Prostate gland (tissue), 2 donors: ENCODE measurements at regions not wholly inside any gene's neighbourhood (a gene's known extent, or its start where the extent isn't known, plus 50 kb on each side); places are given as distances from the start of the nearest gene placed in this dataset.
"Not testable (repeated sequence)": the region's sequence is repeated elsewhere in the genome, so short reads cannot be mapped to it uniquely, and the experiment has no call there.

Experiments used
- POLR2A ChIP-seq: fragments of 450-650 bp; IDR thresholded peaks from one replicate; pipeline ENCODE4 v1.6.1; 2016; ENCODE audit warnings: antibody characterized with exemption, mild to moderate bottlenecking
- POLR2AphosphoS5 ChIP-seq: sonication (generic); formaldehyde crosslinking; IDR thresholded peaks from one replicate; pipeline ENCODE4 v1.6.1; 2017; ENCODE audit warnings: antibody characterized with exemption
- TF ChIP-seq, protein P1 (sequence below), 4 experiments: fragments of 200-600 bp in 2 of 4; fragments of 450-650 bp in 2 of 4; sonication (generic) in 2 of 4; IDR thresholded peaks; 1 replicate in 3 of 4; 2 replicates in 1 of 4; pipeline ENCODE4 v1.5.1; 2016 to 2019; ENCODE audit warnings: antibody characterized with exemption in 4 of 4, mild to moderate bottlenecking in 2 of 4, moderate library complexity in 2 of 4

DNA sequence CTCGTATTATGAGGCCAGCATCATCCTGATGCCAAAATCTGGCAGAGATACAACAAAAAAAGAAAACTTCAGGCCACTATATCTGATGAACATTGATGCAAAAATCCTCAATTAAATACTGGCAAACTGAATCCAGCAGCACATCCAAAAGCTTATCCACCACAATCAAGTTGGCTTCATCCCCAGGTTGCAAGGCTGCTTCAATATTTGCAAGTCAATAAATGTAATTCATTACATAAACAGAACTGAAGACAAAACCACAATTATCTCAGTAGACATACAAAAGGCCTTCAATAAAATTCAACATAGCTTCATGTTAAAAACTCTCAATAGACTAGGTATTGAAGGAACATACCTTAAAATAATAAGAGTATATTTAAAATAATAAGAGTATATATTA is 815.3 kb upstream of the SLITRK1 start:
- TF ChIP-seq, protein P1, sequence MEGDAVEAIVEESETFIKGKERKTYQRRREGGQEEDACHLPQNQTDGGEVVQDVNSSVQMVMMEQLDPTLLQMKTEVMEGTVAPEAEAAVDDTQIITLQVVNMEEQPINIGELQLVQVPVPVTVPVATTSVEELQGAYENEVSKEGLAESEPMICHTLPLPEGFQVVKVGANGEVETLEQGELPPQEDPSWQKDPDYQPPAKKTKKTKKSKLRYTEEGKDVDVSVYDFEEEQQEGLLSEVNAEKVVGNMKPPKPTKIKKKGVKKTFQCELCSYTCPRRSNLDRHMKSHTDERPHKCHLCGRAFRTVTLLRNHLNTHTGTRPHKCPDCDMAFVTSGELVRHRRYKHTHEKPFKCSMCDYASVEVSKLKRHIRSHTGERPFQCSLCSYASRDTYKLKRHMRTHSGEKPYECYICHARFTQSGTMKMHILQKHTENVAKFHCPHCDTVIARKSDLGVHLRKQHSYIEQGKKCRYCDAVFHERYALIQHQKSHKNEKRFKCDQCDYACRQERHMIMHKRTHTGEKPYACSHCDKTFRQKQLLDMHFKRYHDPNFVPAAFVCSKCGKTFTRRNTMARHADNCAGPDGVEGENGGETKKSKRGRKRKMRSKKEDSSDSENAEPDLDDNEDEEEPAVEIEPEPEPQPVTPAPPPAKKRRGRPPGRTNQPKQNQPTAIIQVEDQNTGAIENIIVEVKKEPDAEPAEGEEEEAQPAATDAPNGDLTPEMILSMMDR (IDR thresholded peaks at IDR 0.05) = not testable (repeated sequence)
- TF ChIP-seq POLR2AphosphoS5 = peak; percentile 36
- not testable (repeated sequence) for TF ChIP-seq POLR2A
